ENCODE measurements at regions not wholly inside any gene's neighbourhood (a gene's known extent, or its start where the extent isn't known, plus 50 kb on each side); places are given as distances from the start of the nearest gene placed in this dataset.

DNA sequence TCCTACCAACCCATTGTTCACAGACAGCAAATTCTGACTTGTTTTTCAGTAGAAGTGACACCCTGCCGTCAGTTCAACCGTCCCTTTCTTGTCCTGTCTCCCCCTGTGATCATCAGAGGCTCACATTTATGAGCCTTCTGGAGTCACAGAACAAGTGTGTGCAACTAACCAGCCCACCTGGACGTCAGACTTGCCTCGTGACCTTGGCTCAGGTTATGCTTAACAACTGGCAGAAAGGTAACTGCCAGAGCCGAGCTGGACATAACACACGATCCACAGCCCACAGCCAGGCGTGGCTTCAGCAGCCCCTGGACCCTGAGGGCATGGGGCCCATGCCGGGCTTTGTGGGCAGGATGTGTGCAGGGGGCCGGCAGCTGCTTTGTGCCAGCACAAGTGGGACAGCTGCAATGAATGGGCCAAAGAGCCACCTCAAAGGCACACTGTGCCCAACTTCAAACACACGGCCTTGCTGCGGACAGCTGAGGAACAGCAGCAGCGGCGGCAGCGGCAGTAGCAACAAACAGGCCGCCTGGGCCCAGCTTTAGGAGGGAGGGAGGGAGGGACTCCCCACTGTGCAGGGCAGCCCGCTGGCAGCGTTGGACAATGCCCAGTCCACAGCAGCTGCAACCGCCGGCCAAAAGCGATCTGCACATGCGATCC lies 103.9 kb downstream of the ZBTB18 start:
- TF ChIP-seq POLR2A (IDR thresholded peaks at IDR 0.05), result no peak
- TF ChIP-seq, protein P1, sequence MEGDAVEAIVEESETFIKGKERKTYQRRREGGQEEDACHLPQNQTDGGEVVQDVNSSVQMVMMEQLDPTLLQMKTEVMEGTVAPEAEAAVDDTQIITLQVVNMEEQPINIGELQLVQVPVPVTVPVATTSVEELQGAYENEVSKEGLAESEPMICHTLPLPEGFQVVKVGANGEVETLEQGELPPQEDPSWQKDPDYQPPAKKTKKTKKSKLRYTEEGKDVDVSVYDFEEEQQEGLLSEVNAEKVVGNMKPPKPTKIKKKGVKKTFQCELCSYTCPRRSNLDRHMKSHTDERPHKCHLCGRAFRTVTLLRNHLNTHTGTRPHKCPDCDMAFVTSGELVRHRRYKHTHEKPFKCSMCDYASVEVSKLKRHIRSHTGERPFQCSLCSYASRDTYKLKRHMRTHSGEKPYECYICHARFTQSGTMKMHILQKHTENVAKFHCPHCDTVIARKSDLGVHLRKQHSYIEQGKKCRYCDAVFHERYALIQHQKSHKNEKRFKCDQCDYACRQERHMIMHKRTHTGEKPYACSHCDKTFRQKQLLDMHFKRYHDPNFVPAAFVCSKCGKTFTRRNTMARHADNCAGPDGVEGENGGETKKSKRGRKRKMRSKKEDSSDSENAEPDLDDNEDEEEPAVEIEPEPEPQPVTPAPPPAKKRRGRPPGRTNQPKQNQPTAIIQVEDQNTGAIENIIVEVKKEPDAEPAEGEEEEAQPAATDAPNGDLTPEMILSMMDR (IDR thresholded peaks at IDR 0.05), result no peak

All from vagina (tissue), 2 donors.